K562 (cell line): ENCODE measurements at regions not wholly inside any gene's neighbourhood (a gene's known extent, or its start where the extent isn't known, plus 50 kb on each side); places are given as distances from the start of the nearest gene placed in this dataset.

Source experiments
- CBFB ChIP-seq: sonication (generic); formaldehyde crosslinking; IDR thresholded peaks from 2 replicates; pipeline ENCODE4 v1.4.0; 2020; ENCODE audit warnings: mild to moderate bottlenecking, missing genetic modification reagents
- EZH2 ChIP-seq: IDR thresholded peaks from 2 replicates; pipeline ENCODE4 v1.6.1; 2012; ENCODE audit warnings: low read depth, mild to moderate bottlenecking, inconsistent platforms, low read length, borderline replicate concordance
- GABPB1 ChIP-seq: sonication (generic); formaldehyde crosslinking; IDR thresholded peaks from 2 replicates; pipeline ENCODE4 v1.8.0; 2022; ENCODE audit warnings: mild to moderate bottlenecking, missing genetic modification reagents
- MXI1 ChIP-seq: IDR thresholded peaks from 2 replicates; pipeline ENCODE4 v1.6.1; 2011; ENCODE audit warnings: low read depth, mild to moderate bottlenecking, improper control_type of control experiment, low read length
- NCOA6 ChIP-seq: fragments of 450-650 bp; IDR thresholded peaks from 2 replicates; pipeline ENCODE4 v1.6.1; 2017; ENCODE audit warnings: mild to moderate bottlenecking
- TEAD1 ChIP-seq, 2 experiments: fragments of 450-650 bp in 1 of 2; sonication (generic) in 1 of 2; formaldehyde crosslinking; IDR thresholded peaks; 2 replicates each; pipeline versions ENCODE4 v1.4.0 to v1.8.0; 2020 to 2022; ENCODE audit warnings: mild to moderate bottlenecking in 2 of 2, missing genetic modification reagents in 1 of 2
- ZNF12 ChIP-seq: sonication (generic); formaldehyde crosslinking; IDR thresholded peaks from 2 replicates; pipeline ENCODE4 v1.4.0; 2020; ENCODE audit warnings: mild to moderate bottlenecking, missing genetic modification reagents
- TF ChIP-seq, protein P1 (sequence below), 3 experiments: IDR thresholded peaks in 2 of 3; conservative IDR thresholded peaks in 1 of 3; 2 replicates each; pipeline ENCODE4 v1.5.1; 2011 to 2012; ENCODE audit warnings: low read length in 3 of 3, mild to moderate bottlenecking in 3 of 3, control low read depth in 2 of 3, improper control_type of control experiment in 1 of 3, inconsistent platforms in 1 of 3, low read depth in 1 of 3, mixed read lengths in 1 of 3, moderate library complexity in 1 of 3; ENCODE audit not compliant: insufficient read depth in 2 of 3
- TF ChIP-seq, protein P2 (sequence below): fragments of 250-450 bp; sonication (Bioruptor Pico); IDR thresholded peaks from 2 replicates; pipeline ENCODE4 v1.8.0; 2021; ENCODE audit warnings: borderline replicate concordance, mild to moderate bottlenecking, moderate library complexity; ENCODE audit not compliant: poor library complexity, severe bottlenecking
- TF ChIP-seq, protein P3 (sequence below): fragments of 250-450 bp; sonication (Bioruptor Pico); IDR thresholded peaks from 2 replicates; pipeline ENCODE4 v1.5.0; 2021; ENCODE audit warnings: mild to moderate bottlenecking, moderate library complexity
- TF ChIP-seq, protein P4 (sequence below): fragments of 200-600 bp; sonication (generic); IDR thresholded peaks from one replicate; pipeline ENCODE4 v1.6.1; 2012; ENCODE audit warnings: mild to moderate bottlenecking, low read depth, low read length, inconsistent platforms

DNA sequence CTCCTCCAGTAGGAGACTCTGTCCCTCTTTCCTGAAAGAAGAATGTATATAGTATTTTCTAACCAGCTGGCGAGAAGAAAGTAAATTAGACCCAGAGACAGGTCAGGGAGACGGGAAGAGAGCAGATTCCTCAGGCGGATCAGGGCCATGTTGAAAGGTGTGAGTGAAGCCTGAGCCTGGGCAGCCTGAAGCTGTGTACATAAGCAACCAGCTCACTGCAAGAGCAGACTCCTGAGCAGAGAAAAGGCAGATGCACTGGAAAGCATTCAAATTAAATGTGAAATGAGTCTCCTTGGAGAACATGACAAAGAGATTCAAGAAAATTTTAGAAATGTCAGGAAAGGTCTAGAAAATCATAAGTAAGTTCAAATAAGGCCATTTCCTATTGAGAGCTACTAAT, 165.8 kb downstream of the GOLIM4 start:
- TF ChIP-seq, protein P1, sequence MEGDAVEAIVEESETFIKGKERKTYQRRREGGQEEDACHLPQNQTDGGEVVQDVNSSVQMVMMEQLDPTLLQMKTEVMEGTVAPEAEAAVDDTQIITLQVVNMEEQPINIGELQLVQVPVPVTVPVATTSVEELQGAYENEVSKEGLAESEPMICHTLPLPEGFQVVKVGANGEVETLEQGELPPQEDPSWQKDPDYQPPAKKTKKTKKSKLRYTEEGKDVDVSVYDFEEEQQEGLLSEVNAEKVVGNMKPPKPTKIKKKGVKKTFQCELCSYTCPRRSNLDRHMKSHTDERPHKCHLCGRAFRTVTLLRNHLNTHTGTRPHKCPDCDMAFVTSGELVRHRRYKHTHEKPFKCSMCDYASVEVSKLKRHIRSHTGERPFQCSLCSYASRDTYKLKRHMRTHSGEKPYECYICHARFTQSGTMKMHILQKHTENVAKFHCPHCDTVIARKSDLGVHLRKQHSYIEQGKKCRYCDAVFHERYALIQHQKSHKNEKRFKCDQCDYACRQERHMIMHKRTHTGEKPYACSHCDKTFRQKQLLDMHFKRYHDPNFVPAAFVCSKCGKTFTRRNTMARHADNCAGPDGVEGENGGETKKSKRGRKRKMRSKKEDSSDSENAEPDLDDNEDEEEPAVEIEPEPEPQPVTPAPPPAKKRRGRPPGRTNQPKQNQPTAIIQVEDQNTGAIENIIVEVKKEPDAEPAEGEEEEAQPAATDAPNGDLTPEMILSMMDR (IDR thresholded peaks at IDR 0.05 in 2 of 3, conservative IDR thresholded peaks at IDR 0.05 in 1 of 3; ENCODE audit: insufficient read depth in 2 of 3, low read depth in 1 of 3, low read length in 3 of 3), result no peak
- TF ChIP-seq NCOA6 (no peak), ZNF12 (CRISPR knock-in tag) (no peak), TEAD1 (CRISPR knock-in tag; IDR thresholded peaks at IDR 0.05) (no peak), EZH2 (no peak), GABPB1 (CRISPR knock-in tag) (no peak), MXI1 (no peak), CBFB (CRISPR knock-in tag) (no peak)
- TF ChIP-seq, protein P2, sequence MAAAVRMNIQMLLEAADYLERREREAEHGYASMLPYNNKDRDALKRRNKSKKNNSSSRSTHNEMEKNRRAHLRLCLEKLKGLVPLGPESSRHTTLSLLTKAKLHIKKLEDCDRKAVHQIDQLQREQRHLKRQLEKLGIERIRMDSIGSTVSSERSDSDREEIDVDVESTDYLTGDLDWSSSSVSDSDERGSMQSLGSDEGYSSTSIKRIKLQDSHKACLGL (CRISPR knock-in tag), result no peak
- TF ChIP-seq, protein P3, sequence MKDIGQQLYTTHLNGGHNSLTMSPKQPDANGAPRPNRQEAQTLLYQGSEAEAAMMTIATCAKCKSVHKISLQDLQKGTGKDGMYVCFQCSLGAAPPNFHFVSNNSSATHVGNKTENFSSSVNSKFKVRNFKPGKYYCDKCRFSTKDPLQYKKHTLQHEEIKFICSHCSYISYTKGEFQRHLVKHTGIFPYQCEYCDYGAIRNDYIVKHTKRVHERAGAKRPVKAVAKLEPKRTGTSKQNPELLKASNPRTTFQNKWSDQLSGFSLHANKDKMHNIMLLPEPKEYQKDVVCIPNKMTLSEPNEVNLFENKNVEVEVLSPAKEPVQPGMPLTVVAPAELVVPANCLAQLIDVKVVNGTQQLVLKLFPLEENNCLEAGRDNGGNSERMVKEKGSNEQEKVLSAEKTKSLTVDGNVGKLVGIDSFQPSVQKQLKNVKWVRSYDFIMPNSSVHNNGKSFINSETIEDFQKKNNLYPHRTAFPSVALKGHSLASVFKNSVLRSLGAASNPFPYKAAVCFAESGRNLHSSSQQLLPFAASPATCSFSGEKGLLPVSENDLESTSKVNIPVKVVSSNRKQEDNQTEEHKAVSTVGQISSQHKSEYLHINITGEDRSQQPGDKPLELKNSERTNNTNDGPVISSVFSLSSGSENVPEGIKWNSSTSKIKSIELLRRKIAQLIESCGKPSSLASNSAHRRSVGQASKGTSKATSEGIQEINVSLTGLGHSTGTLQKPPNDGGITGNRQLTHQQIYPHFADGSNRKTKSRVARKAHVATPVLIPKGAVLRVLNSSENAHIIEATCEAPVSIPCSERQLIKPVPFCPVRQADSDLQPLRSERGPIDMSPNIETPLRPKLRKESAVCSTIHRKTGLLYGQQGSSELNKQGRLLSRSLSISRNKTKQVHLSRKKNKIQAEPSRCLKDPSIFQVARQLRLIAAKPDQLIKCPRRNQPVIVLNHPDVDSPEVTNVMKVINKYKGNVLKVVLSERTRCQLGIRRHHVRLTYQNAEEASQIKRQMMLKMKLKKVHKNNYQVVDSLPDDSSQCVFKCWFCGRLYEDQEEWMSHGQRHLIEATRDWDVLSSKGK, result no peak
- TF ChIP-seq, protein P4, sequence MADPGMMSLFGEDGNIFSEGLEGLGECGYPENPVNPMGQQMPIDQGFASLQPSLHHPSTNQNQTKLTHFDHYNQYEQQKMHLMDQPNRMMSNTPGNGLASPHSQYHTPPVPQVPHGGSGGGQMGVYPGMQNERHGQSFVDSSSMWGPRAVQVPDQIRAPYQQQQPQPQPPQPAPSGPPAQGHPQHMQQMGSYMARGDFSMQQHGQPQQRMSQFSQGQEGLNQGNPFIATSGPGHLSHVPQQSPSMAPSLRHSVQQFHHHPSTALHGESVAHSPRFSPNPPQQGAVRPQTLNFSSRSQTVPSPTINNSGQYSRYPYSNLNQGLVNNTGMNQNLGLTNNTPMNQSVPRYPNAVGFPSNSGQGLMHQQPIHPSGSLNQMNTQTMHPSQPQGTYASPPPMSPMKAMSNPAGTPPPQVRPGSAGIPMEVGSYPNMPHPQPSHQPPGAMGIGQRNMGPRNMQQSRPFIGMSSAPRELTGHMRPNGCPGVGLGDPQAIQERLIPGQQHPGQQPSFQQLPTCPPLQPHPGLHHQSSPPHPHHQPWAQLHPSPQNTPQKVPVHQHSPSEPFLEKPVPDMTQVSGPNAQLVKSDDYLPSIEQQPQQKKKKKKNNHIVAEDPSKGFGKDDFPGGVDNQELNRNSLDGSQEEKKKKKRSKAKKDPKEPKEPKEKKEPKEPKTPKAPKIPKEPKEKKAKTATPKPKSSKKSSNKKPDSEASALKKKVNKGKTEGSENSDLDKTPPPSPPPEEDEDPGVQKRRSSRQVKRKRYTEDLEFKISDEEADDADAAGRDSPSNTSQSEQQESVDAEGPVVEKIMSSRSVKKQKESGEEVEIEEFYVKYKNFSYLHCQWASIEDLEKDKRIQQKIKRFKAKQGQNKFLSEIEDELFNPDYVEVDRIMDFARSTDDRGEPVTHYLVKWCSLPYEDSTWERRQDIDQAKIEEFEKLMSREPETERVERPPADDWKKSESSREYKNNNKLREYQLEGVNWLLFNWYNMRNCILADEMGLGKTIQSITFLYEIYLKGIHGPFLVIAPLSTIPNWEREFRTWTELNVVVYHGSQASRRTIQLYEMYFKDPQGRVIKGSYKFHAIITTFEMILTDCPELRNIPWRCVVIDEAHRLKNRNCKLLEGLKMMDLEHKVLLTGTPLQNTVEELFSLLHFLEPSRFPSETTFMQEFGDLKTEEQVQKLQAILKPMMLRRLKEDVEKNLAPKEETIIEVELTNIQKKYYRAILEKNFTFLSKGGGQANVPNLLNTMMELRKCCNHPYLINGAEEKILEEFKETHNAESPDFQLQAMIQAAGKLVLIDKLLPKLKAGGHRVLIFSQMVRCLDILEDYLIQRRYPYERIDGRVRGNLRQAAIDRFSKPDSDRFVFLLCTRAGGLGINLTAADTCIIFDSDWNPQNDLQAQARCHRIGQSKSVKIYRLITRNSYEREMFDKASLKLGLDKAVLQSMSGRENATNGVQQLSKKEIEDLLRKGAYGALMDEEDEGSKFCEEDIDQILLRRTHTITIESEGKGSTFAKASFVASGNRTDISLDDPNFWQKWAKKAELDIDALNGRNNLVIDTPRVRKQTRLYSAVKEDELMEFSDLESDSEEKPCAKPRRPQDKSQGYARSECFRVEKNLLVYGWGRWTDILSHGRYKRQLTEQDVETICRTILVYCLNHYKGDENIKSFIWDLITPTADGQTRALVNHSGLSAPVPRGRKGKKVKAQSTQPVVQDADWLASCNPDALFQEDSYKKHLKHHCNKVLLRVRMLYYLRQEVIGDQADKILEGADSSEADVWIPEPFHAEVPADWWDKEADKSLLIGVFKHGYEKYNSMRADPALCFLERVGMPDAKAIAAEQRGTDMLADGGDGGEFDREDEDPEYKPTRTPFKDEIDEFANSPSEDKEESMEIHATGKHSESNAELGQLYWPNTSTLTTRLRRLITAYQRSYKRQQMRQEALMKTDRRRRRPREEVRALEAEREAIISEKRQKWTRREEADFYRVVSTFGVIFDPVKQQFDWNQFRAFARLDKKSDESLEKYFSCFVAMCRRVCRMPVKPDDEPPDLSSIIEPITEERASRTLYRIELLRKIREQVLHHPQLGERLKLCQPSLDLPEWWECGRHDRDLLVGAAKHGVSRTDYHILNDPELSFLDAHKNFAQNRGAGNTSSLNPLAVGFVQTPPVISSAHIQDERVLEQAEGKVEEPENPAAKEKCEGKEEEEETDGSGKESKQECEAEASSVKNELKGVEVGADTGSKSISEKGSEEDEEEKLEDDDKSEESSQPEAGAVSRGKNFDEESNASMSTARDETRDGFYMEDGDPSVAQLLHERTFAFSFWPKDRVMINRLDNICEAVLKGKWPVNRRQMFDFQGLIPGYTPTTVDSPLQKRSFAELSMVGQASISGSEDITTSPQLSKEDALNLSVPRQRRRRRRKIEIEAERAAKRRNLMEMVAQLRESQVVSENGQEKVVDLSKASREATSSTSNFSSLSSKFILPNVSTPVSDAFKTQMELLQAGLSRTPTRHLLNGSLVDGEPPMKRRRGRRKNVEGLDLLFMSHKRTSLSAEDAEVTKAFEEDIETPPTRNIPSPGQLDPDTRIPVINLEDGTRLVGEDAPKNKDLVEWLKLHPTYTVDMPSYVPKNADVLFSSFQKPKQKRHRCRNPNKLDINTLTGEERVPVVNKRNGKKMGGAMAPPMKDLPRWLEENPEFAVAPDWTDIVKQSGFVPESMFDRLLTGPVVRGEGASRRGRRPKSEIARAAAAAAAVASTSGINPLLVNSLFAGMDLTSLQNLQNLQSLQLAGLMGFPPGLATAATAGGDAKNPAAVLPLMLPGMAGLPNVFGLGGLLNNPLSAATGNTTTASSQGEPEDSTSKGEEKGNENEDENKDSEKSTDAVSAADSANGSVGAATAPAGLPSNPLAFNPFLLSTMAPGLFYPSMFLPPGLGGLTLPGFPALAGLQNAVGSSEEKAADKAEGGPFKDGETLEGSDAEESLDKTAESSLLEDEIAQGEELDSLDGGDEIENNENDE, result no peak
